ENCODE measurements at regions not wholly inside any gene's neighbourhood (a gene's known extent, or its start where the extent isn't known, plus 50 kb on each side); places are given as distances from the start of the nearest gene placed in this dataset.
A peak's percentile ranks its signal among the peaks of the same experiment; 100 is the strongest.

- no peaks in the 10 kb centered on the region for H3K9me3 ChIP-seq
- no peak overlapping the region for H3K4me3 ChIP-seq
- H3K27ac ChIP-seq, result no peak overlapping the region
- no peaks in the 10 kb centered on the region for H3K4me1 ChIP-seq
- peak in 1 of 2 donors; percentile 65 for DNase-seq
- WGBS, 5 donors, result 0 to 8% (median 0%) methylated on average over 1 of the region's 1 CpG
- intact Hi-C loops (cut with DNase I; ENCODE audit: low total_unique reads), result no loop called here
- H3K27me3 ChIP-seq, result peaks cover 0 to 12% (median 0%) of the 10 kb centered on the region in 3 donors
- peak in 2 of 7 experiments; percentile 26 to 35 for TF ChIP-seq CTCF (IDR thresholded peaks at IDR 0.05)
- TF ChIP-seq POLR2A (IDR thresholded peaks at IDR 0.05), result no peak
- no peaks in the 10 kb centered on the region for H3K36me3 ChIP-seq
These were observed 99.3 kb upstream of the ARMCX2 start for GRCh38 chrX:101759000-101759399.

GRCh38 chrX:101750744-101751143 is 91.1 kb upstream of the ARMCX2 start:
- Histone ChIP-seq H3K36me3 (no peaks in the 10 kb centered on the region), H3K27me3 (no peaks in the 10 kb centered on the region), H3K9me3 (no peaks in the 10 kb centered on the region), H3K27ac (no peak overlapping the region), H3K4me1 (no peaks in the 10 kb centered on the region), H3K4me3 (no peak overlapping the region)
- 56 to 83% (median 82%) methylated on average over 4 of the region's 4 CpGs for WGBS, 5 donors
- TF ChIP-seq CTCF (IDR thresholded peaks at IDR 0.05) (no peak), EP300 (IDR thresholded peaks at IDR 0.05) (no peak), POLR2AphosphoS5 (IDR thresholded peaks at IDR 0.05) (no peak), POLR2A (IDR thresholded peaks at IDR 0.05) (no peak)
- intact Hi-C loops (cut with DNase I; ENCODE audit: low total_unique reads), result no loop called here
- DNase-seq, result no peak

- Histone ChIP-seq H3K4me3 (no peak overlapping the region), H3K27me3 (no peaks in the 10 kb centered on the region), H3K4me1 (no peaks in the 10 kb centered on the region), H3K36me3 (no peaks in the 10 kb centered on the region), H3K9me3 (no peaks in the 10 kb centered on the region), H3K27ac (no peak overlapping the region)
- WGBS, 5 donors, result 49 to 69% (median 64%) methylated on average over 3 of the region's 3 CpGs
- intact Hi-C loops (cut with DNase I; ENCODE audit: low total_unique reads), result no loop called here
- TF ChIP-seq POLR2AphosphoS5 (IDR thresholded peaks at IDR 0.05) (no peak), CTCF (IDR thresholded peaks at IDR 0.05) (no peak), POLR2A (IDR thresholded peaks at IDR 0.05) (no peak), EP300 (IDR thresholded peaks at IDR 0.05) (no peak)
- DNase-seq, result no peak
These were observed 89.8 kb upstream of the ARMCX2 start for GRCh38 chrX:101749436-101749835.

- Histone ChIP-seq H3K4me3 (no peak overlapping the region), H3K4me1 (no peaks in the 10 kb centered on the region), H3K27me3 (no peaks in the 10 kb centered on the region), H3K27ac (no peak overlapping the region), H3K36me3 (no peaks in the 10 kb centered on the region), H3K9me3 (no peaks in the 10 kb centered on the region)
- DNase-seq, result no peak
- intact Hi-C loops (cut with DNase I; ENCODE audit: low total_unique reads), result no loop called here
- 56 to 74% (median 68%) methylated on average over 3 of the region's 3 CpGs for WGBS, 5 donors
- TF ChIP-seq CTCF (IDR thresholded peaks at IDR 0.05), result no peak
- TF ChIP-seq POLR2A (IDR thresholded peaks at IDR 0.05), result no peak
- no peak for TF ChIP-seq EP300 (IDR thresholded peaks at IDR 0.05)
- TF ChIP-seq POLR2AphosphoS5 (IDR thresholded peaks at IDR 0.05), result no peak
These were observed 85.4 kb upstream of the ARMCX2 start for GRCh38 chrX:101745046-101745445.
